ENCODE measurements at regions not wholly inside any gene's neighbourhood (a gene's known extent, or its start where the extent isn't known, plus 50 kb on each side); places are given as distances from the start of the nearest gene placed in this dataset.

DNA sequence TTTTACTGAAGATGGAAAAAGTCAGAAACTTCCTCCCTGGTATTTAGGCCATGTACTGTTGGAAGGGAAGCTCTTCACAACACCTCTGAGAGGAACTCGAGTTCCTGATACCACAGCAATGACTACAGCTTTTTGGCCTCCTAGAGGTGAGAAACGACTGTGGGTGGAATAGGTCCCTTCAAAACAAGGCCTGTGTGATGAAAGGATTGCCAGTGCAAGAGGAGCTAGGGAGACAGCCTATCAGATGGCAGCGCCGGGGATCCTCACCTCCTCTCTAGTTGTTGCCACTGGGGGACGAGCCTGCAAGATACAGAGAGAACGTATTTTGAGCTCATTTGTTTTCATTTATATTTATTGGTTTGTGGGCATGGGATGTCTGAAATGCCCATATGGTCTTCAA, 187.8 kb upstream of the KCND3 start:
- no peak overlapping the region for H3K4me3 ChIP-seq (ENCODE audit: insufficient read depth, low read length, poor library complexity, severe bottlenecking)
- H3K27me3 ChIP-seq (ENCODE audit: low read length), result no peaks in the 10 kb centered on the region
- no peaks in the 10 kb centered on the region for H3K79me2 ChIP-seq (ENCODE audit: insufficient read depth, low read length)
- H3K9me2 ChIP-seq (replicated peaks; ENCODE audit: insufficient read depth, low read length), result no peaks in the 10 kb centered on the region
- H2AFZ ChIP-seq (ENCODE audit: low read depth, low read length, severe bottlenecking), result no peak overlapping the region
- no peak overlapping the region for H3K4me2 ChIP-seq (ENCODE audit: low read depth, low read length, poor library complexity, severe bottlenecking)
- H3K27ac ChIP-seq (ENCODE audit: low read depth, low read length), result no peak overlapping the region
- no peaks in the 10 kb centered on the region for H4K20me1 ChIP-seq (ENCODE audit: low read depth, low read length)
- H3K36me3 ChIP-seq (ENCODE audit: low read length), result no peaks in the 10 kb centered on the region
- H3K9me3 ChIP-seq (ENCODE audit: insufficient read depth, low read length), result no peaks in the 10 kb centered on the region
- H3F3A ChIP-seq (ENCODE audit: insufficient read depth), result no peaks in the 10 kb centered on the region
- no peak for TF ChIP-seq EZH2phosphoT487 (conservative IDR thresholded peaks at IDR 0.05; ENCODE audit: low read length)
- TF ChIP-seq, protein P1, sequence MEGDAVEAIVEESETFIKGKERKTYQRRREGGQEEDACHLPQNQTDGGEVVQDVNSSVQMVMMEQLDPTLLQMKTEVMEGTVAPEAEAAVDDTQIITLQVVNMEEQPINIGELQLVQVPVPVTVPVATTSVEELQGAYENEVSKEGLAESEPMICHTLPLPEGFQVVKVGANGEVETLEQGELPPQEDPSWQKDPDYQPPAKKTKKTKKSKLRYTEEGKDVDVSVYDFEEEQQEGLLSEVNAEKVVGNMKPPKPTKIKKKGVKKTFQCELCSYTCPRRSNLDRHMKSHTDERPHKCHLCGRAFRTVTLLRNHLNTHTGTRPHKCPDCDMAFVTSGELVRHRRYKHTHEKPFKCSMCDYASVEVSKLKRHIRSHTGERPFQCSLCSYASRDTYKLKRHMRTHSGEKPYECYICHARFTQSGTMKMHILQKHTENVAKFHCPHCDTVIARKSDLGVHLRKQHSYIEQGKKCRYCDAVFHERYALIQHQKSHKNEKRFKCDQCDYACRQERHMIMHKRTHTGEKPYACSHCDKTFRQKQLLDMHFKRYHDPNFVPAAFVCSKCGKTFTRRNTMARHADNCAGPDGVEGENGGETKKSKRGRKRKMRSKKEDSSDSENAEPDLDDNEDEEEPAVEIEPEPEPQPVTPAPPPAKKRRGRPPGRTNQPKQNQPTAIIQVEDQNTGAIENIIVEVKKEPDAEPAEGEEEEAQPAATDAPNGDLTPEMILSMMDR (IDR thresholded peaks at IDR 0.05; ENCODE audit: insufficient read depth, low read length, poor library complexity, severe bottlenecking), result no peak
- no peak overlapping the region for H3K9ac ChIP-seq (ENCODE audit: low read length)

DNA sequence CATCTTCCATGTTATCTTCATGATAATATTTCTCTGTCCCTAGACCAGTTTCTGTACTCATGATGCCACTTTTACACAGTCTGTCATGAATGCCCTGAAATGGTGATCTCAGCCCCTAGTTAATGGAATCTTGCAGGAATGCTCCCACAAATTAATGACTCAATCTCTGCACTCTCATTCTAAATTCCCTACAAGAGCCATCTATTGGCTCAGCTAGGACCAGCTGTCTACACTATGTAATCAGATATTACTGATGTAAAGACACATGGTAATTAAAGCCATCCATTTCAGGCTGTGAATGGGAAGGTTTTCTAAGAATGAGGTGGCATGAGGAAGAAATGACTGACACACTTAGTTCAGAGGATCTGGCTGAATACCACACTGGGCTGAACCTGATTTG, 199.1 kb upstream of the KCND3 start:
- Histone ChIP-seq H3K9ac (ENCODE audit: low read length) (no peak overlapping the region), H3K79me2 (ENCODE audit: insufficient read depth, low read length) (no peaks in the 10 kb centered on the region), H3F3A (ENCODE audit: insufficient read depth) (no peaks in the 10 kb centered on the region), H3K9me2 (replicated peaks; ENCODE audit: insufficient read depth, low read length) (no peaks in the 10 kb centered on the region), H4K20me1 (ENCODE audit: low read depth, low read length) (no peaks in the 10 kb centered on the region), H3K9me3 (ENCODE audit: insufficient read depth, low read length) (no peaks in the 10 kb centered on the region), H3K27ac (ENCODE audit: low read depth, low read length) (no peak overlapping the region), H3K4me3 (ENCODE audit: insufficient read depth, low read length, poor library complexity, severe bottlenecking) (no peak overlapping the region), H2AFZ (ENCODE audit: low read depth, low read length, severe bottlenecking) (no peak overlapping the region), H3K36me3 (ENCODE audit: low read length) (no peaks in the 10 kb centered on the region), H3K4me2 (ENCODE audit: low read depth, low read length, poor library complexity, severe bottlenecking) (no peak overlapping the region), H3K27me3 (ENCODE audit: low read length) (no peaks in the 10 kb centered on the region)
- no peak for TF ChIP-seq EZH2phosphoT487 (conservative IDR thresholded peaks at IDR 0.05; ENCODE audit: low read length)
- TF ChIP-seq, protein P1 (IDR thresholded peaks at IDR 0.05; ENCODE audit: insufficient read depth, low read length, poor library complexity, severe bottlenecking), result no peak

- Histone ChIP-seq H3K27me3 (ENCODE audit: low read length) (no peaks in the 10 kb centered on the region), H3K9me2 (replicated peaks; ENCODE audit: insufficient read depth, low read length) (no peaks in the 10 kb centered on the region), H3K9me3 (ENCODE audit: insufficient read depth, low read length) (no peaks in the 10 kb centered on the region), H3K4me2 (ENCODE audit: low read depth, low read length, poor library complexity, severe bottlenecking) (no peak overlapping the region), H2AFZ (ENCODE audit: low read depth, low read length, severe bottlenecking) (no peak overlapping the region), H3K27ac (ENCODE audit: low read depth, low read length) (no peak overlapping the region), H3K36me3 (ENCODE audit: low read length) (no peaks in the 10 kb centered on the region), H4K20me1 (ENCODE audit: low read depth, low read length) (no peaks in the 10 kb centered on the region), H3F3A (ENCODE audit: insufficient read depth) (no peaks in the 10 kb centered on the region), H3K9ac (ENCODE audit: low read length) (no peak overlapping the region), H3K79me2 (ENCODE audit: insufficient read depth, low read length) (no peaks in the 10 kb centered on the region), H3K4me3 (ENCODE audit: insufficient read depth, low read length, poor library complexity, severe bottlenecking) (no peak overlapping the region)
- TF ChIP-seq, protein P1 (IDR thresholded peaks at IDR 0.05; ENCODE audit: insufficient read depth, low read length, poor library complexity, severe bottlenecking), result no peak
- no peak for TF ChIP-seq EZH2phosphoT487 (conservative IDR thresholded peaks at IDR 0.05; ENCODE audit: low read length)
These were observed 199.9 kb upstream of the CTTNBP2NL start for GRCh38 chr1:112196008-112196588.
